ENCODE measurements at regions not wholly inside any gene's neighbourhood (a gene's known extent, or its start where the extent isn't known, plus 50 kb on each side); places are given as distances from the start of the nearest gene placed in this dataset.

- no peak for TF ChIP-seq CTCF (tag by site-specific recombination; IDR thresholded peaks at IDR 0.05)
- no peak for TF ChIP-seq PRDM10 (tag by site-specific recombination; IDR thresholded peaks at IDR 0.05)
- no peak for TF ChIP-seq ZNF37A (tag by site-specific recombination; IDR thresholded peaks at IDR 0.05)
- TF ChIP-seq ZNF658 (tag by site-specific recombination; IDR thresholded peaks at IDR 0.05), result no peak
- no peak for TF ChIP-seq ZNF140 (tag by site-specific recombination; IDR thresholded peaks at IDR 0.05)
- no peak for TF ChIP-seq ZNF530 (tag by site-specific recombination; IDR thresholded peaks at IDR 0.05; ENCODE audit: low read depth)
- TF ChIP-seq ZNF792 (tag by site-specific recombination; IDR thresholded peaks at IDR 0.05), result no peak
- TF ChIP-seq ZNF133 (tag by site-specific recombination; IDR thresholded peaks at IDR 0.05), result no peak
- TF ChIP-seq ZNF645 (tag by site-specific recombination; IDR thresholded peaks at IDR 0.05), result no peak
- TF ChIP-seq ZNF677 (tag by site-specific recombination; IDR thresholded peaks at IDR 0.05), result no peak
- TF ChIP-seq ZNF280D (tag by site-specific recombination; IDR thresholded peaks at IDR 0.05), result no peak
- no peak for TF ChIP-seq ZNF621 (tag by site-specific recombination; IDR thresholded peaks at IDR 0.05)
- TF ChIP-seq HOXA7 (CRISPR knock-in tag; IDR thresholded peaks at IDR 0.05; ENCODE audit: borderline replicate concordance), result no peak
These were observed 95.3 kb upstream of the CRHR1 start for GRCh38 chr17:45688820-45689219.

All from HEK293 (cell line).